GM12872 (cell line): ENCODE measurements at regions not wholly inside any gene's neighbourhood (a gene's known extent, or its start where the extent isn't known, plus 50 kb on each side); places are given as distances from the start of the nearest gene placed in this dataset.

Experiments used
- CTCF ChIP-seq: IDR thresholded peaks from 3 replicates; pipeline ENCODE4 v1.5.1; 2011; ENCODE audit warnings: low read depth, mild to moderate bottlenecking, low read length, moderate library complexity; ENCODE audit not compliant: insufficient read depth

DNA sequence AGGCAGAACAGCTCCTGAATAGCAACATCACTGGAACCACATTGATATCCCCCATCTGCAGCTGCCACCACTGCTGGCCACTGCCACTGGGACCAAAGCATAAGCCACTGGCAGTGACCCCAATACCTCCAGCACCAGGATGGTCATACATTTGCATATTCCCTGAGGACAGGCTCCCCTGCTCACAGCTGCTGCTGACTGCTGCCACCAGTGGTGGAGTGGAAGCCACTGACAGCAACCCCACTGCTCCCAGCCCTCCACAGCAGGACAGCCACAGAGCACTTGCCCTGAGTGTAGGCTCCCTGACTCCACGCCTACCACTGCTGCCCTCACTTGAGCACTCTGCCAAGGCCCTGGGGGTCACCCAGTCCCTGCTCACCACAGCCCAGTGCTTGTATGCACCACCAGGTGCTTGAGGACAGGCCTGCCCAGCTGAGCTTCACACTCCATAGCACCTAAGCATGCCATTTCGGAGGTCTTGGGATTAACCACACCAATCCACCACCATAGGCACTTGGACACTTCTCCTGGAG, 327.4 kb upstream of the RPS23 start:
- TF ChIP-seq CTCF, result peak; percentile 44

- no peak for TF ChIP-seq CTCF
Observed at GRCh38 chr5:82603033-82603987, 325.2 kb upstream of the RPS23 start.

DNA sequence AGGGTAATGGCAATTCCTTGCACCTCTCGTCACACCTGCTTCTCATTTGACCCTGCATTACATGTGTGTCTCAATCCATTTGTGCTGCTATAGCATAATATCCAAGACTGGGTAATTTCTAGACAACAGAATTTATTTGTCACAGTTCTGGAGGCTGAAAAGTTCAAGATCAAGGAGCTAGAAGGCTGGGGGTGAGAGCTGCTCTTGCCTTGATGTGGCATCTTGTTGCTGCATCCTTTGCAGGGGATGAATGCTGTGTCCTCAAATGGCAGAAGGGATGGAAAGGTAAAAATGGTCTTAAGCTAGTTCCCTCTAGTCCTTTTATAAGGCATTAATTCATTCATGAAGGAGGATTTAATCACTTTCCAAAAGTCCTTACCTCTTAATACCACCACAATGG, 323.7 kb upstream of the RPS23 start:
- TF ChIP-seq CTCF, result no peak

DNA sequence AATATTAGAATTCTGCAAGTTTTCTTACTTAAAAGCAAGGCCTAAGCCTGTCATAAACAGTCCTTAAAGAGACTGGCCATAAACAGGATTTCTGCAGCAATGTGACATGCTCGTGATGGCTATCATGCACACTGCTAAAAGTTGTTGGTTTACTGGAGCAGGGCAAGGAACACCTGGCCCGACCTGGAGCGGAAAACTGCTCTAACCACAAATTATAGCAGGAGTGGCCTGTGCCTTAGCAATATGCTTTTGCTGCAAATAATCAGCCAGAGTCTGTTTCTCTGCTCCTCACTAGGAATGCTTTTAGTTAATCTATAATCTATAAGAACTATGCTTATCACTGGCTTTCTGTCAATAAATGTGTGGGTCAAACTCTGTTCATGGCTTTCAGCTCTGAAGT, 322.9 kb upstream of the RPS23 start:
- TF ChIP-seq CTCF, result no peak

DNA sequence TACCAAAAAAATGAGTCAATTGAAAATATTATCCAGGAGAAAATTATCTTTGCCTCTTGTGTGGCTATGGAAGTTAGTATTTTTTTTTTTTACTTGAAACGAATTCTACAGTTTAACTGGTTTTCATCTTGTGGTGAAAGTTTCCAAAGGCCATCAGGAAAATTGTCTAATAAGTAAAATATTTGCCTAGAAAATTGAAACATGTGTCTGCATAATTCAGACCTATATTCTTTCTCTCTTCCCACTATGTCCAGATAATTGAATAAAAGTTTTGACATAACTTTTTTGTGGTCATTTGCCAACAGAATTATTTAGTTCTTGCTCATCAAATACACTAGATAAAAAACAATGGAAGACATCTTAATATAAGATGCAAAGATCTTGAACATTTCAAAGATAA, 321.5 kb upstream of the RPS23 start:
- no peak for TF ChIP-seq CTCF

DNA sequence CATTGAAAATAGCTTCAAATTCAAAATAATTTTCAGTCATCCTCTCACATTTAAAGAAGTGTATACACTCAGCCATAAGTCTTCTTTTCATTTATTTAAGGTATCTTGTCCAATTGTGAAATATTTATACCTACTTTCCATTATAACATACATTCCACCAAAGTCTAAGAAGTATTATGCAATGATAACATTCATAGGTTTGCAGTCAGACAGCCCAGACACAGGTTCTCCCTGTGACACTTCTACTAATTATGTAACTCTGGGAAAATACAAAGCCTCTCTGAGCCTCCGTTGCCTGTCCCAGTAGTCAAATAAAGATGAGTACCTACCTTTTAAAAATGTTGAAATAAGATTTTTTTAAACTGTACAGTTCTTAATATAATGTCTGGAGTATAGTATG, 320.9 kb upstream of the RPS23 start:
- TF ChIP-seq CTCF, result no peak

- TF ChIP-seq CTCF, result peak; percentile 54
Observed at GRCh38 chr5:82597437-82597836, 319.3 kb upstream of the RPS23 start.
